ENCODE measurements at regions not wholly inside any gene's neighbourhood (a gene's known extent, or its start where the extent isn't known, plus 50 kb on each side); places are given as distances from the start of the nearest gene placed in this dataset.

DNA sequence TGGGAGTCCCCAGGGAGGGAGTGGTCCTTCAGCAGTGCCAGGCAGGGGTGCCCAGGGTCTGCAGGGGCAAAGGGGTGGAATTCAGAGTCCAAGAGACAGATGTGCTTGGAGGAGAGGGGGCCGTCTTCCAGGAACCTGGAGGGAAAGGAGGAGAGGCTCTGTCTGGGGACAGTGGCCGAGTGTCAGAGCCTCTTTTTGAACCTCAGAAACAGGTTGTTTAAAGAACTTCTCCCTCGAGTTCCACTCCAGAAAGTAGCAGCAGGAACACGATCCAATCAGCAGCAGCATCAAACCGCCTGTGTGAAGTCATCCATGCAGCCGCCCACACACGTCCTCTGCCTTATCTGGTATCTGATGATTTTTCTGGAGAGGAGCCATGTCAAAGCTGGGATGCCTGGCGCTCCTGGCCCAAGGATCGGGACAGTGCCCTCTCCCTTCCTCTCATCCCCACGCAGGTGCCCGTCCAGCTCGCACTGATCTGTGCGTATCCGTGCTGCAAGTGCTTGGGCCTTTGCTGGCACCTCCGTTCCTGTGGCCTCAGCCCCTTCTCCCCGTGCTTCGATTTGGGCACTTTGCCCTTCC lies 205.1 kb downstream of the NDUFA10 start:
- no peak for TF ChIP-seq TAF1 (IDR thresholded peaks at IDR 0.05; ENCODE audit: borderline replicate concordance, insufficient read depth, low read length)
- TF ChIP-seq, protein P1, sequence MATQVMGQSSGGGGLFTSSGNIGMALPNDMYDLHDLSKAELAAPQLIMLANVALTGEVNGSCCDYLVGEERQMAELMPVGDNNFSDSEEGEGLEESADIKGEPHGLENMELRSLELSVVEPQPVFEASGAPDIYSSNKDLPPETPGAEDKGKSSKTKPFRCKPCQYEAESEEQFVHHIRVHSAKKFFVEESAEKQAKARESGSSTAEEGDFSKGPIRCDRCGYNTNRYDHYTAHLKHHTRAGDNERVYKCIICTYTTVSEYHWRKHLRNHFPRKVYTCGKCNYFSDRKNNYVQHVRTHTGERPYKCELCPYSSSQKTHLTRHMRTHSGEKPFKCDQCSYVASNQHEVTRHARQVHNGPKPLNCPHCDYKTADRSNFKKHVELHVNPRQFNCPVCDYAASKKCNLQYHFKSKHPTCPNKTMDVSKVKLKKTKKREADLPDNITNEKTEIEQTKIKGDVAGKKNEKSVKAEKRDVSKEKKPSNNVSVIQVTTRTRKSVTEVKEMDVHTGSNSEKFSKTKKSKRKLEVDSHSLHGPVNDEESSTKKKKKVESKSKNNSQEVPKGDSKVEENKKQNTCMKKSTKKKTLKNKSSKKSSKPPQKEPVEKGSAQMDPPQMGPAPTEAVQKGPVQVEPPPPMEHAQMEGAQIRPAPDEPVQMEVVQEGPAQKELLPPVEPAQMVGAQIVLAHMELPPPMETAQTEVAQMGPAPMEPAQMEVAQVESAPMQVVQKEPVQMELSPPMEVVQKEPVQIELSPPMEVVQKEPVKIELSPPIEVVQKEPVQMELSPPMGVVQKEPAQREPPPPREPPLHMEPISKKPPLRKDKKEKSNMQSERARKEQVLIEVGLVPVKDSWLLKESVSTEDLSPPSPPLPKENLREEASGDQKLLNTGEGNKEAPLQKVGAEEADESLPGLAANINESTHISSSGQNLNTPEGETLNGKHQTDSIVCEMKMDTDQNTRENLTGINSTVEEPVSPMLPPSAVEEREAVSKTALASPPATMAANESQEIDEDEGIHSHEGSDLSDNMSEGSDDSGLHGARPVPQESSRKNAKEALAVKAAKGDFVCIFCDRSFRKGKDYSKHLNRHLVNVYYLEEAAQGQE (IDR thresholded peaks at IDR 0.05; ENCODE audit: insufficient read depth in 1 of 2, low read depth in 2 of 2, low read length in 2 of 2), result no peak

GRCh38 chr2:239819091-239819973 lies 205.8 kb downstream of the NDUFA10 start:
- TF ChIP-seq POLR2AphosphoS5 (IDR thresholded peaks at IDR 0.05; ENCODE audit: low read depth, low read length) (no peak), FOXP2 (optimal IDR thresholded peaks at IDR 0.05; ENCODE audit: borderline replicate concordance, extremely low read depth, extremely low read length, insufficient read depth) (no peak), SIN3A (IDR thresholded peaks at IDR 0.05; ENCODE audit: borderline replicate concordance, insufficient read depth, low read length) (no peak), TAF1 (IDR thresholded peaks at IDR 0.05; ENCODE audit: borderline replicate concordance, insufficient read depth, low read length) (no peak)
- TF ChIP-seq, protein P1 (IDR thresholded peaks at IDR 0.05; ENCODE audit: insufficient read depth in 1 of 2, low read depth in 2 of 2, low read length in 2 of 2), result no peak

GRCh38 chr2:239818531-239819011 lies 206.6 kb downstream of the NDUFA10 start:
- TF ChIP-seq TAF1 (IDR thresholded peaks at IDR 0.05; ENCODE audit: borderline replicate concordance, insufficient read depth, low read length), result no peak
- TF ChIP-seq, protein P1 (IDR thresholded peaks at IDR 0.05; ENCODE audit: insufficient read depth in 1 of 2, low read depth in 2 of 2, low read length in 2 of 2), result no peak
- TF ChIP-seq FOXP2 (optimal IDR thresholded peaks at IDR 0.05; ENCODE audit: borderline replicate concordance, extremely low read depth, extremely low read length, insufficient read depth), result no peak
- TF ChIP-seq SIN3A (IDR thresholded peaks at IDR 0.05; ENCODE audit: borderline replicate concordance, insufficient read depth, low read length), result no peak
- TF ChIP-seq POLR2AphosphoS5 (IDR thresholded peaks at IDR 0.05; ENCODE audit: low read depth, low read length), result no peak

DNA sequence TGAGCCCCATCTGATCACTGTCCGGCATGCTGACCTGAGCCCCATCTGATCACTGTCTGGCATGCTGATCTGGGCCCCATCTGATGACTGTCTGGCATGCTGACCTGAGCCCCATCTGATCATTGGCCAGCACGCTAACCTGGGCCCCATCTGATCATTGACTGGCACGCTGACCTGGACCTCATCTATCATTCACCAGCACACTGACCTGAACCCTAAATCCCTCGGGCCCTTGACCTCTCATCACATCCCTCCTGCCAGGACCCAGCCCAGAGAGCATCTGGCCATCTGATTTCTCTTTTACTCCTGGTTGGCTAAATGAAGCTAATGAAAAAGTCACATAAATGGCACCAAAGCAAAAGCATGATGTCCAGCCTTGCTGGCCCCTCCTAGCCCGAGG lies 207.1 kb downstream of the NDUFA10 start:
- TF ChIP-seq TAF1 (IDR thresholded peaks at IDR 0.05; ENCODE audit: borderline replicate concordance, insufficient read depth, low read length) (no peak), SIN3A (IDR thresholded peaks at IDR 0.05; ENCODE audit: borderline replicate concordance, insufficient read depth, low read length) (no peak), FOXP2 (optimal IDR thresholded peaks at IDR 0.05; ENCODE audit: borderline replicate concordance, extremely low read depth, extremely low read length, insufficient read depth) (no peak), POLR2AphosphoS5 (IDR thresholded peaks at IDR 0.05; ENCODE audit: low read depth, low read length) (no peak)
- TF ChIP-seq, protein P1 (IDR thresholded peaks at IDR 0.05; ENCODE audit: insufficient read depth in 1 of 2, low read depth in 2 of 2, low read length in 2 of 2), result no peak
